Thyroid gland (tissue), 4 donors: ENCODE measurements at regions not wholly inside any gene's neighbourhood (a gene's known extent, or its start where the extent isn't known, plus 50 kb on each side); places are given as distances from the start of the nearest gene placed in this dataset.

Experiments used
- DNase-seq, 2 donors: peaks; one replicate each; pipeline ENCODE4 v3.0.0-alpha.2; 2019
- H3K27ac ChIP-seq, 3 donors: fragments of 200-600 bp; sonication (generic); 1 replicate in 2 of 3; 2 replicates in 1 of 3; pipeline ENCODE4 v1.5.1; 2016 to 2019; ENCODE audit warnings: mild to moderate bottlenecking in 1 of 3, moderate library complexity in 1 of 3
- H3K27me3 ChIP-seq: fragments of 200-600 bp; sonication (generic); one replicate; pipeline ENCODE4 v1.5.1; 2019
- H3K36me3 ChIP-seq, 2 donors: fragments of 200-600 bp; sonication (generic); one replicate each; pipeline ENCODE4 v1.5.1; 2016 to 2019
- H3K4me1 ChIP-seq, 2 donors: fragments of 200-600 bp; sonication (generic); one replicate each; pipeline ENCODE4 v1.5.1; 2017 to 2019
- H3K4me3 ChIP-seq, 3 donors: fragments of 200-600 bp; sonication (generic); replicated peaks in 1 of 3; 1 replicate in 2 of 3; 2 replicates in 1 of 3; pipeline ENCODE4 v1.5.1; 2016; ENCODE audit warnings: mild to moderate bottlenecking in 1 of 3
- H3K9me3 ChIP-seq: fragments of 200-600 bp; sonication (generic); one replicate; pipeline ENCODE4 v1.5.1; 2017
- POLR2A ChIP-seq, 2 donors: fragments of 450-650 bp; IDR thresholded peaks; one replicate each; pipeline ENCODE4 v1.6.1; 2017; ENCODE audit warnings: antibody characterized with exemption in 2 of 2, mild to moderate bottlenecking in 2 of 2, moderate library complexity in 1 of 2
- WGBS, 2 donors: methylation state at CpG; one replicate each; pipeline ENCODE4 v1.1.5; 2017; 5-methylcytosine and 5-hydroxymethylcytosine counted together
- intact Hi-C: fragments of 100-400 bp; cut with DNase I; formaldehyde crosslinking; loops from one replicate; pipeline ENCODE4 v1.15.1; 2023
- TF ChIP-seq, protein P1 (sequence below), 6 experiments: fragments of 200-600 bp in 3 of 6; fragments of 450-650 bp in 3 of 6; sonication (generic) in 3 of 6; IDR thresholded peaks; one replicate each; pipeline ENCODE4 v1.5.1; 2016 to 2019; ENCODE audit warnings: antibody characterized with exemption in 6 of 6, mild to moderate bottlenecking in 2 of 6, inconsistent platforms in 1 of 6, moderate library complexity in 1 of 6

DNA sequence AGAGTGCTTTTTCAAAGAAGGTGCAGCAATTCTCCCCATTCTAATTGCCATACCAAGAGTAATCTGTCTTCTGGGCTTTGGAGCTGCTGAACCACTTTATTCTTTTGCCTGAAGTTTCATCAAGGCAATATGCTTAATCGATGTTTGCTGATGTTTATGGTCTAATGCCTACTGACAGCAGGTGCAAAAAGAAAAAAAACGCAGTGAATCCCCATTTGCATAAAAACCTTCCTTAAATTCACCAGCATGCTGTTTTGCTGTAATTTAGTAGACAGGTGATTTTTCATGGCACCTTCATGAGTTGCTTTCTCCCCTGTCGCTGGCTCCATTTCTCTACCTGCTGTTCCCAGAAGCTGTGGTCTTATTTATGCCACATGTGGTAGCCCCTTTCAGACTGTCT, 83.1 kb upstream of the MAST4 start:
- H3K27me3 ChIP-seq, result no peaks in the 10 kb centered on the region
- no peaks in the 10 kb centered on the region for H3K9me3 ChIP-seq
- no peak for TF ChIP-seq POLR2A (IDR thresholded peaks at IDR 0.05)
- TF ChIP-seq, protein P1, sequence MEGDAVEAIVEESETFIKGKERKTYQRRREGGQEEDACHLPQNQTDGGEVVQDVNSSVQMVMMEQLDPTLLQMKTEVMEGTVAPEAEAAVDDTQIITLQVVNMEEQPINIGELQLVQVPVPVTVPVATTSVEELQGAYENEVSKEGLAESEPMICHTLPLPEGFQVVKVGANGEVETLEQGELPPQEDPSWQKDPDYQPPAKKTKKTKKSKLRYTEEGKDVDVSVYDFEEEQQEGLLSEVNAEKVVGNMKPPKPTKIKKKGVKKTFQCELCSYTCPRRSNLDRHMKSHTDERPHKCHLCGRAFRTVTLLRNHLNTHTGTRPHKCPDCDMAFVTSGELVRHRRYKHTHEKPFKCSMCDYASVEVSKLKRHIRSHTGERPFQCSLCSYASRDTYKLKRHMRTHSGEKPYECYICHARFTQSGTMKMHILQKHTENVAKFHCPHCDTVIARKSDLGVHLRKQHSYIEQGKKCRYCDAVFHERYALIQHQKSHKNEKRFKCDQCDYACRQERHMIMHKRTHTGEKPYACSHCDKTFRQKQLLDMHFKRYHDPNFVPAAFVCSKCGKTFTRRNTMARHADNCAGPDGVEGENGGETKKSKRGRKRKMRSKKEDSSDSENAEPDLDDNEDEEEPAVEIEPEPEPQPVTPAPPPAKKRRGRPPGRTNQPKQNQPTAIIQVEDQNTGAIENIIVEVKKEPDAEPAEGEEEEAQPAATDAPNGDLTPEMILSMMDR (IDR thresholded peaks at IDR 0.05), result no peak
- intact Hi-C loops, result no loop called here
- no peaks in the 10 kb centered on the region for H3K36me3 ChIP-seq
- no peak for DNase-seq
- H3K27ac ChIP-seq, result no peak overlapping the region
- 89 to 93% methylated on average over 3 of the region's 3 CpGs for WGBS, 2 donors
- H3K4me1 ChIP-seq, result no peaks in the 10 kb centered on the region
- no peak overlapping the region for H3K4me3 ChIP-seq

DNA sequence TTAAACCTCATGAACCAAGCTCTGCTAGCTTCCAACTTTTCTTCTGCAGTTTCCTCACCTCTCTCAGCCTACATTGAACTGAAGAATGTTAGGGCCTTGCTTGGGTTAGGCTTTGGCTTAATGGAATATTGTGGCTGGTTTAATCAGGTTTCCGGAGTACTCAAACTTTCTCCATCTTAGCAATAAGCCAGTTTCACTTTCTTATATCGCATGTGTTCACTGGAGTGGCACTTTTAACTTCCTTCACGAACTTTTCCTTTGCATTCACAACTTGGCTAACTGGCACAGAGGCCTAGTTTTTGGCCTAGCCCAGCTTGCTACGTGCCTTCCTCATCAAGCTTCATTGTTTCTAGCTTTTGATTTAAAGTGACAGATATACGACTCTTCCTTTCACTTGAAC, 81.0 kb upstream of the MAST4 start:
- no peak overlapping the region for H3K4me3 ChIP-seq
- intact Hi-C loops, result no loop called here
- WGBS, 2 donors, result 84 to 85% methylated on average over 5 of the region's 5 CpGs
- H3K27me3 ChIP-seq, result no peaks in the 10 kb centered on the region
- H3K36me3 ChIP-seq, result no peaks in the 10 kb centered on the region
- no peak for DNase-seq
- TF ChIP-seq, protein P1 (IDR thresholded peaks at IDR 0.05), result no peak
- TF ChIP-seq POLR2A (IDR thresholded peaks at IDR 0.05), result no peak
- H3K9me3 ChIP-seq, result no peaks in the 10 kb centered on the region
- no peak overlapping the region for H3K27ac ChIP-seq
- peaks cover 0 to 5% of the 10 kb centered on the region in 2 donors for H3K4me1 ChIP-seq

DNA sequence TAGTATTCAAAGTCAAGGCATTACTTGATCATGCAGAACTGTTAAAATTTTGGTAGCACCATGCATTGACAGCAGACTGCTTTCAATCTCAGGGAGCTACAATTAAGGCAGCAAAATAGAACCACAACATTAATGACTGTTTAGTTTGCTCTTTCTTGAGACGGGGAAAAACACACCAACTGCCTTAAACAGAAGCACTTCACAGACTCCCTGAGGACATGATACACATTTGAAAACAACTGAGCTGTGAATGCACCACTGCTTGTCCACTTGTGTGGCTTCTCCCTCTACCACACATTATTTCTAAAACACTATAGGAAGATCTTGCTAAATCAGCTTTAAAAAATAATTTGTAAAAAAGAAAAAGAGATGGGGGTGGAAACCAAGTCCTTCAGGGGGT, 79.6 kb upstream of the MAST4 start:
- Histone ChIP-seq H3K4me3 (no peak overlapping the region), H3K27ac (no peak overlapping the region), H3K4me1 (peaks cover 0 to 5% of the 10 kb centered on the region in 2 donors), H3K27me3 (no peaks in the 10 kb centered on the region), H3K36me3 (no peaks in the 10 kb centered on the region), H3K9me3 (no peaks in the 10 kb centered on the region)
- 40 to 62% methylated on average over 1 of the region's 1 CpG for WGBS, 2 donors
- no peak for DNase-seq
- TF ChIP-seq POLR2A (IDR thresholded peaks at IDR 0.05), result no peak
- TF ChIP-seq, protein P1 (IDR thresholded peaks at IDR 0.05), result no peak
- intact Hi-C loops, result no loop called here

DNA sequence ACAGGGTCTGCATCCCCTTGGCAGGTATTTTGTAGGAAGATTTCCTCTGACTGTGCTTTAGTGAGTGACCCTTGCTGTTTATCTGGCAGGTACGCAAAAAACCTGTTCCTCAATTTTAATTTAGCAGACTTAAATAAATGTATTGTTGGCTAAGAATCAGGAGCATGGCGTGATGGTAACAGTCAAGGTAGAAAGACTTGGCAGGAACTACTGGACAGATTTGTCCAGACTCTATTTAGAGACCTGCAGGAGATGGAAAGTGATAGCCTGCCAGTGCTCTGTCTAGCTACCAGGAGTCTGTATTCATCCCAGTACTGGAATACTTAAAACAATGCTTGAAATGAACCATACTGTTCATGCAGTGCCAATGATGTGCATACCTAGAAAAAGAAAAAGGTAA, 78.8 kb upstream of the MAST4 start:
- 72 to 95% methylated on average over 2 of the region's 2 CpGs for WGBS, 2 donors
- H3K36me3 ChIP-seq, result no peaks in the 10 kb centered on the region
- intact Hi-C loops, result no loop called here
- peaks cover 0 to 5% of the 10 kb centered on the region in 2 donors for H3K4me1 ChIP-seq
- TF ChIP-seq, protein P1 (IDR thresholded peaks at IDR 0.05), result no peak
- no peak for TF ChIP-seq POLR2A (IDR thresholded peaks at IDR 0.05)
- H3K4me3 ChIP-seq, result no peak overlapping the region
- no peaks in the 10 kb centered on the region for H3K9me3 ChIP-seq
- no peak for DNase-seq
- no peaks in the 10 kb centered on the region for H3K27me3 ChIP-seq
- no peak overlapping the region for H3K27ac ChIP-seq

- no peak overlapping the region for H3K27ac ChIP-seq
- intact Hi-C loops, result no loop called here
- DNase-seq, result no peak
- peaks cover 0 to 5% of the 10 kb centered on the region in 2 donors for H3K4me1 ChIP-seq
- H3K4me3 ChIP-seq, result no peak overlapping the region
- no peaks in the 10 kb centered on the region for H3K27me3 ChIP-seq
- 87 to 97% methylated on average over 3 of the region's 3 CpGs for WGBS, 2 donors
- no peaks in the 10 kb centered on the region for H3K36me3 ChIP-seq
- TF ChIP-seq, protein P1 (IDR thresholded peaks at IDR 0.05), result no peak
- no peak for TF ChIP-seq POLR2A (IDR thresholded peaks at IDR 0.05)
- H3K9me3 ChIP-seq, result no peaks in the 10 kb centered on the region
These were observed 78.1 kb upstream of the MAST4 start for GRCh38 chr5:66518052-66518451.
